HCT116 (cell line): ENCODE measurements at regions not wholly inside any gene's neighbourhood (a gene's known extent, or its start where the extent isn't known, plus 50 kb on each side); places are given as distances from the start of the nearest gene placed in this dataset.
"Not testable (repeated sequence)": the region's sequence is repeated elsewhere in the genome, so short reads cannot be mapped to it uniquely, and the experiment has no call there.

Experiments
- ELF1 ChIP-seq: IDR thresholded peaks from 2 replicates; pipeline ENCODE4 v1.6.1; 2012; ENCODE audit warnings: low read depth, borderline replicate concordance
- EZH2phosphoT487 ChIP-seq: fragments of 200-600 bp; IDR thresholded peaks from 2 replicates; pipeline ENCODE4 v1.6.1; 2018; ENCODE audit warnings: antibody characterized with exemption, borderline replicate concordance
- POLR2AphosphoS5 ChIP-seq: IDR thresholded peaks from 2 replicates; pipeline ENCODE4 v1.6.1; 2011; ENCODE audit warnings: mild to moderate bottlenecking, low read depth, low read length, moderate library complexity
- ZNF274 ChIP-seq: fragments of 200-500 bp; sonication (Bioruptor generic); IDR thresholded peaks from 2 replicates; pipeline ENCODE4 v1.6.1; 2014; ENCODE audit warnings: mild to moderate bottlenecking, low read depth, low read length, inconsistent platforms
- TF ChIP-seq, protein P1 (sequence below): IDR thresholded peaks from 2 replicates; pipeline ENCODE4 v1.6.1; 2011; ENCODE audit warnings: mild to moderate bottlenecking, low read length, moderate library complexity; ENCODE audit not compliant: insufficient replicate concordance; ENCODE audit errors: extremely low read depth
- TF ChIP-seq, protein P2 (sequence below), 3 experiments: fragments of 200-600 bp in 1 of 3; sonication (generic) in 1 of 3; IDR thresholded peaks in 2 of 3; conservative IDR thresholded peaks in 1 of 3; 2 replicates each; pipeline ENCODE4 v1.5.1; 2012 to 2017; ENCODE audit warnings: low read depth in 2 of 3, low read length in 2 of 3, antibody characterized with exemption in 1 of 3, borderline replicate concordance in 1 of 3, control low read depth in 1 of 3, mild to moderate bottlenecking in 1 of 3, mixed read lengths in 1 of 3, mixed run types in 1 of 3, moderate library complexity in 1 of 3; ENCODE audit not compliant: insufficient read depth in 1 of 3
- TF ChIP-seq, protein P3 (sequence below): IDR thresholded peaks from 2 replicates; pipeline ENCODE4 v1.6.1; 2012; ENCODE audit warnings: low read depth
- TF ChIP-seq, protein P4 (sequence below): IDR thresholded peaks from 2 replicates; pipeline ENCODE4 v1.6.1; 2012

DNA sequence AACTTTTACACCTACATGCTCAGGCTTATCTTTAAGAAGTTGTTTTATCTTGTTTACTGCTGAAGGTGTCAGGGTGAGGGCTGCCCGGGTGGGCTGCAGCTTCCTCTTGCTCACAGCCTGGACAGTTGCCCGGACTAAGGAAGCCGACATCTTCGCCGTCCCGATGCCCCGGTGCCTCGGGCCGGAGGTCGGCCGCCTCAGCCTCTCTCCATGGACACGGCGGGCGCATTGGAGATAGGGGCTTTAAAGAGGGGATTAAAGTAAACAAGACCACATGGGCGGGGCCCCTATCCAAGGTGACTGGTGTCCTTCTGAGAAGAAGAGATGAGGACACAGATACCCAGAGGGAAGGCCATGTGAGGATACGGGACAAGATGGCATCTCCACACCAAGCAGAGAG, 200.4 kb upstream of the HS6ST1 start:
- TF ChIP-seq, protein P1, sequence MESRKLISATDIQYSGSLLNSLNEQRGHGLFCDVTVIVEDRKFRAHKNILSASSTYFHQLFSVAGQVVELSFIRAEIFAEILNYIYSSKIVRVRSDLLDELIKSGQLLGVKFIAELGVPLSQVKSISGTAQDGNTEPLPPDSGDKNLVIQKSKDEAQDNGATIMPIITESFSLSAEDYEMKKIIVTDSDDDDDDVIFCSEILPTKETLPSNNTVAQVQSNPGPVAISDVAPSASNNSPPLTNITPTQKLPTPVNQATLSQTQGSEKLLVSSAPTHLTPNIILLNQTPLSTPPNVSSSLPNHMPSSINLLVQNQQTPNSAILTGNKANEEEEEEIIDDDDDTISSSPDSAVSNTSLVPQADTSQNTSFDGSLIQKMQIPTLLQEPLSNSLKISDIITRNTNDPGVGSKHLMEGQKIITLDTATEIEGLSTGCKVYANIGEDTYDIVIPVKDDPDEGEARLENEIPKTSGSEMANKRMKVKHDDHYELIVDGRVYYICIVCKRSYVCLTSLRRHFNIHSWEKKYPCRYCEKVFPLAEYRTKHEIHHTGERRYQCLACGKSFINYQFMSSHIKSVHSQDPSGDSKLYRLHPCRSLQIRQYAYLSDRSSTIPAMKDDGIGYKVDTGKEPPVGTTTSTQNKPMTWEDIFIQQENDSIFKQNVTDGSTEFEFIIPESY: not testable (repeated sequence)
- TF ChIP-seq, protein P2, sequence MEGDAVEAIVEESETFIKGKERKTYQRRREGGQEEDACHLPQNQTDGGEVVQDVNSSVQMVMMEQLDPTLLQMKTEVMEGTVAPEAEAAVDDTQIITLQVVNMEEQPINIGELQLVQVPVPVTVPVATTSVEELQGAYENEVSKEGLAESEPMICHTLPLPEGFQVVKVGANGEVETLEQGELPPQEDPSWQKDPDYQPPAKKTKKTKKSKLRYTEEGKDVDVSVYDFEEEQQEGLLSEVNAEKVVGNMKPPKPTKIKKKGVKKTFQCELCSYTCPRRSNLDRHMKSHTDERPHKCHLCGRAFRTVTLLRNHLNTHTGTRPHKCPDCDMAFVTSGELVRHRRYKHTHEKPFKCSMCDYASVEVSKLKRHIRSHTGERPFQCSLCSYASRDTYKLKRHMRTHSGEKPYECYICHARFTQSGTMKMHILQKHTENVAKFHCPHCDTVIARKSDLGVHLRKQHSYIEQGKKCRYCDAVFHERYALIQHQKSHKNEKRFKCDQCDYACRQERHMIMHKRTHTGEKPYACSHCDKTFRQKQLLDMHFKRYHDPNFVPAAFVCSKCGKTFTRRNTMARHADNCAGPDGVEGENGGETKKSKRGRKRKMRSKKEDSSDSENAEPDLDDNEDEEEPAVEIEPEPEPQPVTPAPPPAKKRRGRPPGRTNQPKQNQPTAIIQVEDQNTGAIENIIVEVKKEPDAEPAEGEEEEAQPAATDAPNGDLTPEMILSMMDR (IDR thresholded peaks at IDR 0.05 in 2 of 3, conservative IDR thresholded peaks at IDR 0.05 in 1 of 3; ENCODE audit: borderline replicate concordance in 1 of 3, insufficient read depth in 1 of 3, low read depth in 2 of 3, low read length in 2 of 3): not testable (repeated sequence)
- not testable (repeated sequence) for TF ChIP-seq ZNF274, EZH2phosphoT487, ELF1, POLR2AphosphoS5
- TF ChIP-seq, protein P3, sequence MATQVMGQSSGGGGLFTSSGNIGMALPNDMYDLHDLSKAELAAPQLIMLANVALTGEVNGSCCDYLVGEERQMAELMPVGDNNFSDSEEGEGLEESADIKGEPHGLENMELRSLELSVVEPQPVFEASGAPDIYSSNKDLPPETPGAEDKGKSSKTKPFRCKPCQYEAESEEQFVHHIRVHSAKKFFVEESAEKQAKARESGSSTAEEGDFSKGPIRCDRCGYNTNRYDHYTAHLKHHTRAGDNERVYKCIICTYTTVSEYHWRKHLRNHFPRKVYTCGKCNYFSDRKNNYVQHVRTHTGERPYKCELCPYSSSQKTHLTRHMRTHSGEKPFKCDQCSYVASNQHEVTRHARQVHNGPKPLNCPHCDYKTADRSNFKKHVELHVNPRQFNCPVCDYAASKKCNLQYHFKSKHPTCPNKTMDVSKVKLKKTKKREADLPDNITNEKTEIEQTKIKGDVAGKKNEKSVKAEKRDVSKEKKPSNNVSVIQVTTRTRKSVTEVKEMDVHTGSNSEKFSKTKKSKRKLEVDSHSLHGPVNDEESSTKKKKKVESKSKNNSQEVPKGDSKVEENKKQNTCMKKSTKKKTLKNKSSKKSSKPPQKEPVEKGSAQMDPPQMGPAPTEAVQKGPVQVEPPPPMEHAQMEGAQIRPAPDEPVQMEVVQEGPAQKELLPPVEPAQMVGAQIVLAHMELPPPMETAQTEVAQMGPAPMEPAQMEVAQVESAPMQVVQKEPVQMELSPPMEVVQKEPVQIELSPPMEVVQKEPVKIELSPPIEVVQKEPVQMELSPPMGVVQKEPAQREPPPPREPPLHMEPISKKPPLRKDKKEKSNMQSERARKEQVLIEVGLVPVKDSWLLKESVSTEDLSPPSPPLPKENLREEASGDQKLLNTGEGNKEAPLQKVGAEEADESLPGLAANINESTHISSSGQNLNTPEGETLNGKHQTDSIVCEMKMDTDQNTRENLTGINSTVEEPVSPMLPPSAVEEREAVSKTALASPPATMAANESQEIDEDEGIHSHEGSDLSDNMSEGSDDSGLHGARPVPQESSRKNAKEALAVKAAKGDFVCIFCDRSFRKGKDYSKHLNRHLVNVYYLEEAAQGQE: not testable (repeated sequence)
- TF ChIP-seq, protein P4, sequence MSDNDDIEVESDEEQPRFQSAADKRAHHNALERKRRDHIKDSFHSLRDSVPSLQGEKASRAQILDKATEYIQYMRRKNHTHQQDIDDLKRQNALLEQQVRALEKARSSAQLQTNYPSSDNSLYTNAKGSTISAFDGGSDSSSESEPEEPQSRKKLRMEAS: not testable (repeated sequence)
